ENCODE measurements at regions not wholly inside any gene's neighbourhood (a gene's known extent, or its start where the extent isn't known, plus 50 kb on each side); places are given as distances from the start of the nearest gene placed in this dataset.

DNA sequence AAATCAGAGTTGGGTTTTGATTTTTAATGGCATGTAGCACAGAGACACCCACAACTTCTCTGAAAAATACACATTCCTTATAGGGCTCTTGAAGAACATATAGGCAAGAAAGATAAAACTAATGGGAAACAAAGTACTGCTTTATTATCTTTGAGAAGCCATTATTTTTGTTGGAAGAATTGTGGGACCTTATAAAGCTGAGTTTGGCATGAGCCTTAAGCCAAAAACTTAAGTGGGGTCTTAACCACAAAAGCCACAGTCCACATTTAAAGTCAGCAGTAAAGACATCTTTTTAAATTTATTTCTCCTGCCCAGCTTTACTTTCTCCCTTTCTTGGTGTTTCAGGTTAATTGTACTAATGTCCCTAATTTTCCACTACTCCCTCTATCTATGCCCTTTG is 1297.3 kb downstream of the C4orf33 start:
- H3K4me1 ChIP-seq (ENCODE audit: control insufficient read depth, insufficient read depth, low read length) = no peaks in the 10 kb centered on the region
- intact Hi-C loops (cut with micrococcal nuclease; ENCODE audit: unreplicated experiment) = no loop called here
- no TSS peak for BruUV-seq (replicated peaks)
- ChIA-PET RAD21 (ENCODE audit: unreplicated experiment) (no interaction called here), POLR2A (no interaction called here), CTCF (interaction anchor here (1.6 kb wide), 1 partner anchor 166 kb away, joined by 4 read pairs; no protein-coding TSS in a partner anchor), SMC1A (ENCODE audit: uncharacterized antibody, unreplicated experiment) (interaction anchor here (1.2 kb wide), 1 partner anchor 172 kb away, joined by 3 read pairs; no protein-coding TSS in a partner anchor)
- no peak for DNase-seq (ENCODE audit: low read depth, low spot score)
- H2AFZ ChIP-seq (ENCODE audit: control insufficient read depth, low read depth, low read length) = no peak overlapping the region
- H3K27me3 ChIP-seq (replicated peaks in 1 of 2; ENCODE audit: control insufficient read depth in 2 of 2, insufficient read depth in 2 of 2, low read length in 1 of 2) = no peaks in the 10 kb centered on the region
- H3K36me3 ChIP-seq (ENCODE audit: control insufficient read depth in 2 of 2, insufficient read depth in 2 of 2, low read length in 1 of 2) = no peaks in the 10 kb centered on the region
- no peak for FAIRE-seq
- TF ChIP-seq TCF3 (IDR thresholded peaks at IDR 0.05; ENCODE audit: borderline replicate concordance, insufficient read depth, low read depth, low read length) = no peak
- TF ChIP-seq SRF (IDR thresholded peaks at IDR 0.05; ENCODE audit: low read depth in 2 of 2, low read length in 2 of 2) = no peak
- TF ChIP-seq POLR2AphosphoS2 (IDR thresholded peaks at IDR 0.05; ENCODE audit: low read depth, low read length) = no peak
- TF ChIP-seq IRF4 (IDR thresholded peaks at IDR 0.05; ENCODE audit: low read depth, low read length) = no peak
- no peak overlapping the region for H3K27ac ChIP-seq (ENCODE audit: control insufficient read depth, insufficient read depth)
- no peaks in the 10 kb centered on the region for H3K79me2 ChIP-seq (ENCODE audit: control insufficient read depth, insufficient read depth, low read length)
- H4K20me1 ChIP-seq (ENCODE audit: control insufficient read depth, insufficient read depth) = no peaks in the 10 kb centered on the region
- ATAC-seq = no peak
- H3K9me3 ChIP-seq (replicated peaks; ENCODE audit: control insufficient read depth, insufficient read depth, low read length) = no peaks in the 10 kb centered on the region
- in situ Hi-C loops (cut with MboI) = no loop called here
- no peak overlapping the region for H3K9ac ChIP-seq (ENCODE audit: control insufficient read depth, insufficient read depth, low read length)
- H3K4me2 ChIP-seq (ENCODE audit: control insufficient read depth, insufficient read depth) = no peak overlapping the region
- no peak overlapping the region for H3K4me3 ChIP-seq

DNA sequence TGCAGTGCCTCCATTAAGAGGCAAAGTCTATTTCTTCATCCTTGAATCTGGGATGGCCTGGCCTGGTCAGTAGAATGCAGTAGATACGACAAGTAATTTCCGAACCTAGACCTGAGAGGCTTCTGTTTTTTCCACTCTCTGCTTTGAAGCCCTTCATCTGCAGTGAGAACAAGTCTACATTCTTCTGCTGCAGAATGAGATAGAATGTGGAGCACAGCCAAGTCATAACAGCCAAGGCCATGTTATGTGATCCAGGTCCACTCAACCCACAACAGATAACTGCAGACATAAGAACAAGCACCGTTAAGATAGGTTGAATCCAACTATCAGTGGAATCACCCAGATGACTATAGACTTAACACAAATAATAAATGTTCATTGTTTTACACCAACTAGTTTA is 1297.7 kb downstream of the C4orf33 start:
- H3K4me2 ChIP-seq (ENCODE audit: control insufficient read depth, insufficient read depth) = no peak overlapping the region
- SMC1A ChIA-PET (ENCODE audit: uncharacterized antibody, unreplicated experiment) = interaction anchor here (1.2 kb wide), 1 partner anchor 172 kb away, joined by 3 read pairs; no protein-coding TSS in a partner anchor
- POLR2A ChIA-PET = no interaction called here
- no peaks in the 10 kb centered on the region for H3K79me2 ChIP-seq (ENCODE audit: control insufficient read depth, insufficient read depth, low read length)
- no peaks in the 10 kb centered on the region for H3K27me3 ChIP-seq (replicated peaks in 1 of 2; ENCODE audit: control insufficient read depth in 2 of 2, insufficient read depth in 2 of 2, low read length in 1 of 2)
- H3K4me3 ChIP-seq = no peak overlapping the region
- in situ Hi-C loops (cut with MboI) = no loop called here
- BruUV-seq (replicated peaks) = no TSS peak
- H2AFZ ChIP-seq (ENCODE audit: control insufficient read depth, low read depth, low read length) = no peak overlapping the region
- no peaks in the 10 kb centered on the region for H3K36me3 ChIP-seq (ENCODE audit: control insufficient read depth in 2 of 2, insufficient read depth in 2 of 2, low read length in 1 of 2)
- ATAC-seq = no peak
- no peaks in the 10 kb centered on the region for H3K4me1 ChIP-seq (ENCODE audit: control insufficient read depth, insufficient read depth, low read length)
- no peak for FAIRE-seq
- no peak overlapping the region for H3K9ac ChIP-seq (ENCODE audit: control insufficient read depth, insufficient read depth, low read length)
- H3K9me3 ChIP-seq (replicated peaks; ENCODE audit: control insufficient read depth, insufficient read depth, low read length) = no peaks in the 10 kb centered on the region
- no peaks in the 10 kb centered on the region for H4K20me1 ChIP-seq (ENCODE audit: control insufficient read depth, insufficient read depth)
- no peak overlapping the region for H3K27ac ChIP-seq (ENCODE audit: control insufficient read depth, insufficient read depth)
- intact Hi-C loops (cut with micrococcal nuclease; ENCODE audit: unreplicated experiment) = no loop called here
- CTCF ChIA-PET = interaction anchor here (1.6 kb wide), 1 partner anchor 165 kb away, joined by 4 read pairs; no protein-coding TSS in a partner anchor
- WGBS (ENCODE audit: insufficient coverage, insufficient replicate concordance, low lambda C conversion rate, missing lambda C conversion rate) = 28% methylated on average over 3 of the region's 3 CpGs
- RAD21 ChIA-PET (ENCODE audit: unreplicated experiment) = no interaction called here
- DNase-seq (ENCODE audit: low read depth, low spot score) = no peak
- no peak for TF ChIP-seq POU2F2 (IDR thresholded peaks at IDR 0.05; ENCODE audit: borderline replicate concordance, low read depth, low read length)
- no peak for TF ChIP-seq ZNF217 (IDR thresholded peaks at IDR 0.05)
- TF ChIP-seq, protein P1, sequence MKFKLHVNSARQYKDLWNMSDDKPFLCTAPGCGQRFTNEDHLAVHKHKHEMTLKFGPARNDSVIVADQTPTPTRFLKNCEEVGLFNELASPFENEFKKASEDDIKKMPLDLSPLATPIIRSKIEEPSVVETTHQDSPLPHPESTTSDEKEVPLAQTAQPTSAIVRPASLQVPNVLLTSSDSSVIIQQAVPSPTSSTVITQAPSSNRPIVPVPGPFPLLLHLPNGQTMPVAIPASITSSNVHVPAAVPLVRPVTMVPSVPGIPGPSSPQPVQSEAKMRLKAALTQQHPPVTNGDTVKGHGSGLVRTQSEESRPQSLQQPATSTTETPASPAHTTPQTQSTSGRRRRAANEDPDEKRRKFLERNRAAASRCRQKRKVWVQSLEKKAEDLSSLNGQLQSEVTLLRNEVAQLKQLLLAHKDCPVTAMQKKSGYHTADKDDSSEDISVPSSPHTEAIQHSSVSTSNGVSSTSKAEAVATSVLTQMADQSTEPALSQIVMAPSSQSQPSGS (IDR thresholded peaks at IDR 0.05; ENCODE audit: low read length) = no peak
- TF ChIP-seq, protein P2, sequence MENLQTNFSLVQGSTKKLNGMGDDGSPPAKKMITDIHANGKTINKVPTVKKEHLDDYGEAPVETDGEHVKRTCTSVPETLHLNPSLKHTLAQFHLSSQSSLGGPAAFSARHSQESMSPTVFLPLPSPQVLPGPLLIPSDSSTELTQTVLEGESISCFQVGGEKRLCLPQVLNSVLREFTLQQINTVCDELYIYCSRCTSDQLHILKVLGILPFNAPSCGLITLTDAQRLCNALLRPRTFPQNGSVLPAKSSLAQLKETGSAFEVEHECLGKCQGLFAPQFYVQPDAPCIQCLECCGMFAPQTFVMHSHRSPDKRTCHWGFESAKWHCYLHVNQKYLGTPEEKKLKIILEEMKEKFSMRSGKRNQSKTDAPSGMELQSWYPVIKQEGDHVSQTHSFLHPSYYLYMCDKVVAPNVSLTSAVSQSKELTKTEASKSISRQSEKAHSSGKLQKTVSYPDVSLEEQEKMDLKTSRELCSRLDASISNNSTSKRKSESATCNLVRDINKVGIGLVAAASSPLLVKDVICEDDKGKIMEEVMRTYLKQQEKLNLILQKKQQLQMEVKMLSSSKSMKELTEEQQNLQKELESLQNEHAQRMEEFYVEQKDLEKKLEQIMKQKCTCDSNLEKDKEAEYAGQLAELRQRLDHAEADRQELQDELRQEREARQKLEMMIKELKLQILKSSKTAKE (IDR thresholded peaks at IDR 0.05; ENCODE audit: low read depth, poor library complexity, severe bottlenecking) = no peak
- TF ChIP-seq, protein P3, sequence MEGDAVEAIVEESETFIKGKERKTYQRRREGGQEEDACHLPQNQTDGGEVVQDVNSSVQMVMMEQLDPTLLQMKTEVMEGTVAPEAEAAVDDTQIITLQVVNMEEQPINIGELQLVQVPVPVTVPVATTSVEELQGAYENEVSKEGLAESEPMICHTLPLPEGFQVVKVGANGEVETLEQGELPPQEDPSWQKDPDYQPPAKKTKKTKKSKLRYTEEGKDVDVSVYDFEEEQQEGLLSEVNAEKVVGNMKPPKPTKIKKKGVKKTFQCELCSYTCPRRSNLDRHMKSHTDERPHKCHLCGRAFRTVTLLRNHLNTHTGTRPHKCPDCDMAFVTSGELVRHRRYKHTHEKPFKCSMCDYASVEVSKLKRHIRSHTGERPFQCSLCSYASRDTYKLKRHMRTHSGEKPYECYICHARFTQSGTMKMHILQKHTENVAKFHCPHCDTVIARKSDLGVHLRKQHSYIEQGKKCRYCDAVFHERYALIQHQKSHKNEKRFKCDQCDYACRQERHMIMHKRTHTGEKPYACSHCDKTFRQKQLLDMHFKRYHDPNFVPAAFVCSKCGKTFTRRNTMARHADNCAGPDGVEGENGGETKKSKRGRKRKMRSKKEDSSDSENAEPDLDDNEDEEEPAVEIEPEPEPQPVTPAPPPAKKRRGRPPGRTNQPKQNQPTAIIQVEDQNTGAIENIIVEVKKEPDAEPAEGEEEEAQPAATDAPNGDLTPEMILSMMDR (IDR thresholded peaks at IDR 0.05 in 2 of 3, conservative IDR thresholded peaks at IDR 0.05 in 1 of 3; ENCODE audit: control insufficient read depth in 2 of 3, extremely low read depth in 1 of 3, insufficient read depth in 1 of 3, low read depth in 3 of 3, low read length in 3 of 3) = no peak
- TF ChIP-seq HDAC2 (IDR thresholded peaks at IDR 0.05) = no peak
- TF ChIP-seq POLR2AphosphoS2 (IDR thresholded peaks at IDR 0.05; ENCODE audit: low read depth, low read length) = no peak
- TF ChIP-seq LARP7 (IDR thresholded peaks at IDR 0.05) = no peak
- no peak for TF ChIP-seq SRF (IDR thresholded peaks at IDR 0.05; ENCODE audit: low read depth in 2 of 2, low read length in 2 of 2)
- no peak for TF ChIP-seq HDAC6 (IDR thresholded peaks at IDR 0.05; ENCODE audit: unreplicated experiment)
- no peak for TF ChIP-seq FOXM1 (IDR thresholded peaks at IDR 0.05; ENCODE audit: low read depth, low read length)
- TF ChIP-seq NR2C1 (IDR thresholded peaks at IDR 0.05) = no peak

Measured in GM12878 (cell line).